Erythroblast (primary cell): ENCODE measurements at regions not wholly inside any gene's neighbourhood (a gene's known extent, or its start where the extent isn't known, plus 50 kb on each side); places are given as distances from the start of the nearest gene placed in this dataset.

Source experiments
- GATA1 ChIP-seq: IDR thresholded peaks from 2 replicates; pipeline ENCODE4 v1.6.1; 2011; ENCODE audit warnings: low read depth, mild to moderate bottlenecking, control low read depth, low read length, moderate library complexity
- POLR2A ChIP-seq: IDR thresholded peaks from 2 replicates; pipeline ENCODE4 v1.6.1; 2011; ENCODE audit warnings: mild to moderate bottlenecking, low read length

DNA sequence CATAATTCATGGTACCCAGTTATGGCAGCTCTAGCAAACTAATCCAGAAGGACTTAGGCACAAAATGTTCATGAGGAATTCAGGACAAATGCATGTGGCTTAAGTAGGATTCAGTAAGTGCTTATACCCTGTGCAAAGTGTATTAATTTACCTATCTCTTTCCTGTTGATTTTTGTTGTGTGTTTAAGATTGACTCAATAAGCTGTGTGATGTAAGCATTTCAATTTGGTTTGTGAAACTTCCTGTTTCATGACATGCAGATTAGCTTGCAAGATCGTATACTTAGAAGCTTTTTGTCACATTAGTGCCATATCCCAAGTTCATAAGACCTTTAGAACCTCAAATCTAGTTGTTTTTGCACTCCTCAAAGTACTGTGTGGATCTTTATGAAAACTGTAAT is 416.7 kb downstream of the ARL4A start:
- TF ChIP-seq POLR2A = no peak
- TF ChIP-seq GATA1 = no peak
